Neural cell (in vitro differentiated cells): ENCODE measurements at regions not wholly inside any gene's neighbourhood (a gene's known extent, or its start where the extent isn't known, plus 50 kb on each side); places are given as distances from the start of the nearest gene placed in this dataset.

ENCODE experiments used
- EP300 ChIP-seq: fragments of 450-650 bp; conservative IDR thresholded peaks from 2 replicates; pipeline ENCODE4 v1.6.1; 2014; ENCODE audit warnings: antibody characterized with exemption, mild to moderate bottlenecking, moderate library complexity; ENCODE audit not compliant: poor library complexity, severe bottlenecking
- EZH2 ChIP-seq: fragments of 200-600, 300-800 bp; shearing (Covaris generic), sonication (generic); IDR thresholded peaks from 2 replicates; pipeline ENCODE4 v1.6.1; 2014; ENCODE audit warnings: antibody characterized with exemption, low read length, borderline replicate concordance, mild to moderate bottlenecking; ENCODE audit not compliant: insufficient read depth, poor library complexity, severe bottlenecking
- MXI1 ChIP-seq: fragments of 450-650 bp; conservative IDR thresholded peaks from 2 replicates; pipeline ENCODE4 v1.6.1; 2014; ENCODE audit warnings: antibody characterized with exemption, mild to moderate bottlenecking; ENCODE audit not compliant: poor library complexity, severe bottlenecking
- POLR2AphosphoS5 ChIP-seq: IDR thresholded peaks from 2 replicates; pipeline ENCODE4 v1.6.1; 2012
- RAD21 ChIP-seq: fragments of 450-650 bp; conservative IDR thresholded peaks from 2 replicates; pipeline ENCODE4 v1.6.1; 2014; ENCODE audit warnings: antibody characterized with exemption, mild to moderate bottlenecking, moderate library complexity
- SMC3 ChIP-seq: fragments of 450-650 bp; conservative IDR thresholded peaks from 2 replicates; pipeline ENCODE4 v1.6.1; 2014; ENCODE audit warnings: antibody characterized with exemption, mild to moderate bottlenecking, moderate library complexity; ENCODE audit not compliant: poor library complexity
- TAF1 ChIP-seq: IDR thresholded peaks from 2 replicates; pipeline ENCODE4 v1.6.1; 2012; ENCODE audit warnings: low read depth
- TF ChIP-seq, protein P1 (sequence below): fragments of 450-650 bp; IDR thresholded peaks from 2 replicates; pipeline ENCODE4 v1.5.1; 2014; ENCODE audit warnings: antibody characterized with exemption, mild to moderate bottlenecking, moderate library complexity; ENCODE audit not compliant: poor library complexity, severe bottlenecking
- TF ChIP-seq, protein P2 (sequence below): IDR thresholded peaks from 2 replicates; pipeline ENCODE4 v1.6.1; 2012; ENCODE audit warnings: borderline replicate concordance

DNA sequence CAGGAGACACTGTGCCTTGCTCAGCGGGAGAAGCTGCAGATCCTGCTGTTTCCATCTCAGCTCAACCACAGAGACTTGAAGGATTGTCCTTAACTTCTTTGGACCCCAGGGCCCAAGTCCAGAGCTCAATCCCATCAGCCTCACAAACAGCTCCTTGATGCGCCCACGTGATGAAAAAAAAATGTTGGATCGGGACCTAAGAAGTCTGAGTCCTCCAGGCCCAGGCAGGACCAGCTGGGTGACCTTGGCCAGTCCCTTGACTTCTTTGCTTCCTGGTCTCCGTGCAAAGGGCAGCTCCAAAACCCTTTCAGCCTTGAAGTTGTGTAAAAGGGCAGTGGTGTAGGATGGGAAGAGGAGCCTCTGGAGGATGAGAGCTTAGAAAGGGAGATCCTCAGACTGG is 175.5 kb downstream of the ZFP36L2 start:
- TF ChIP-seq EP300 (no peak), TAF1 (no peak), SMC3 (no peak), POLR2AphosphoS5 (no peak), EZH2 (no peak), RAD21 (no peak), MXI1 (no peak)
- TF ChIP-seq, protein P1, sequence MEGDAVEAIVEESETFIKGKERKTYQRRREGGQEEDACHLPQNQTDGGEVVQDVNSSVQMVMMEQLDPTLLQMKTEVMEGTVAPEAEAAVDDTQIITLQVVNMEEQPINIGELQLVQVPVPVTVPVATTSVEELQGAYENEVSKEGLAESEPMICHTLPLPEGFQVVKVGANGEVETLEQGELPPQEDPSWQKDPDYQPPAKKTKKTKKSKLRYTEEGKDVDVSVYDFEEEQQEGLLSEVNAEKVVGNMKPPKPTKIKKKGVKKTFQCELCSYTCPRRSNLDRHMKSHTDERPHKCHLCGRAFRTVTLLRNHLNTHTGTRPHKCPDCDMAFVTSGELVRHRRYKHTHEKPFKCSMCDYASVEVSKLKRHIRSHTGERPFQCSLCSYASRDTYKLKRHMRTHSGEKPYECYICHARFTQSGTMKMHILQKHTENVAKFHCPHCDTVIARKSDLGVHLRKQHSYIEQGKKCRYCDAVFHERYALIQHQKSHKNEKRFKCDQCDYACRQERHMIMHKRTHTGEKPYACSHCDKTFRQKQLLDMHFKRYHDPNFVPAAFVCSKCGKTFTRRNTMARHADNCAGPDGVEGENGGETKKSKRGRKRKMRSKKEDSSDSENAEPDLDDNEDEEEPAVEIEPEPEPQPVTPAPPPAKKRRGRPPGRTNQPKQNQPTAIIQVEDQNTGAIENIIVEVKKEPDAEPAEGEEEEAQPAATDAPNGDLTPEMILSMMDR: no peak
- TF ChIP-seq, protein P2, sequence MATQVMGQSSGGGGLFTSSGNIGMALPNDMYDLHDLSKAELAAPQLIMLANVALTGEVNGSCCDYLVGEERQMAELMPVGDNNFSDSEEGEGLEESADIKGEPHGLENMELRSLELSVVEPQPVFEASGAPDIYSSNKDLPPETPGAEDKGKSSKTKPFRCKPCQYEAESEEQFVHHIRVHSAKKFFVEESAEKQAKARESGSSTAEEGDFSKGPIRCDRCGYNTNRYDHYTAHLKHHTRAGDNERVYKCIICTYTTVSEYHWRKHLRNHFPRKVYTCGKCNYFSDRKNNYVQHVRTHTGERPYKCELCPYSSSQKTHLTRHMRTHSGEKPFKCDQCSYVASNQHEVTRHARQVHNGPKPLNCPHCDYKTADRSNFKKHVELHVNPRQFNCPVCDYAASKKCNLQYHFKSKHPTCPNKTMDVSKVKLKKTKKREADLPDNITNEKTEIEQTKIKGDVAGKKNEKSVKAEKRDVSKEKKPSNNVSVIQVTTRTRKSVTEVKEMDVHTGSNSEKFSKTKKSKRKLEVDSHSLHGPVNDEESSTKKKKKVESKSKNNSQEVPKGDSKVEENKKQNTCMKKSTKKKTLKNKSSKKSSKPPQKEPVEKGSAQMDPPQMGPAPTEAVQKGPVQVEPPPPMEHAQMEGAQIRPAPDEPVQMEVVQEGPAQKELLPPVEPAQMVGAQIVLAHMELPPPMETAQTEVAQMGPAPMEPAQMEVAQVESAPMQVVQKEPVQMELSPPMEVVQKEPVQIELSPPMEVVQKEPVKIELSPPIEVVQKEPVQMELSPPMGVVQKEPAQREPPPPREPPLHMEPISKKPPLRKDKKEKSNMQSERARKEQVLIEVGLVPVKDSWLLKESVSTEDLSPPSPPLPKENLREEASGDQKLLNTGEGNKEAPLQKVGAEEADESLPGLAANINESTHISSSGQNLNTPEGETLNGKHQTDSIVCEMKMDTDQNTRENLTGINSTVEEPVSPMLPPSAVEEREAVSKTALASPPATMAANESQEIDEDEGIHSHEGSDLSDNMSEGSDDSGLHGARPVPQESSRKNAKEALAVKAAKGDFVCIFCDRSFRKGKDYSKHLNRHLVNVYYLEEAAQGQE: no peak
